GM18519 (cell line): ENCODE measurements at regions not wholly inside any gene's neighbourhood (a gene's known extent, or its start where the extent isn't known, plus 50 kb on each side); places are given as distances from the start of the nearest gene placed in this dataset.

ENCODE experiments used
- ATAC-seq: cut with Tn5 transposase; IDR thresholded peaks from one replicate; pipeline ENCODE4 v1.9.1; 2021; ENCODE audit warnings: mild to moderate bottlenecking, moderate library complexity; ENCODE audit not compliant: unreplicated experiment, low FRiP score

GRCh38 chrX:10076765-10077164, 80.0 kb upstream of the CLCN4 start:
- ATAC-seq, result no peak

DNA sequence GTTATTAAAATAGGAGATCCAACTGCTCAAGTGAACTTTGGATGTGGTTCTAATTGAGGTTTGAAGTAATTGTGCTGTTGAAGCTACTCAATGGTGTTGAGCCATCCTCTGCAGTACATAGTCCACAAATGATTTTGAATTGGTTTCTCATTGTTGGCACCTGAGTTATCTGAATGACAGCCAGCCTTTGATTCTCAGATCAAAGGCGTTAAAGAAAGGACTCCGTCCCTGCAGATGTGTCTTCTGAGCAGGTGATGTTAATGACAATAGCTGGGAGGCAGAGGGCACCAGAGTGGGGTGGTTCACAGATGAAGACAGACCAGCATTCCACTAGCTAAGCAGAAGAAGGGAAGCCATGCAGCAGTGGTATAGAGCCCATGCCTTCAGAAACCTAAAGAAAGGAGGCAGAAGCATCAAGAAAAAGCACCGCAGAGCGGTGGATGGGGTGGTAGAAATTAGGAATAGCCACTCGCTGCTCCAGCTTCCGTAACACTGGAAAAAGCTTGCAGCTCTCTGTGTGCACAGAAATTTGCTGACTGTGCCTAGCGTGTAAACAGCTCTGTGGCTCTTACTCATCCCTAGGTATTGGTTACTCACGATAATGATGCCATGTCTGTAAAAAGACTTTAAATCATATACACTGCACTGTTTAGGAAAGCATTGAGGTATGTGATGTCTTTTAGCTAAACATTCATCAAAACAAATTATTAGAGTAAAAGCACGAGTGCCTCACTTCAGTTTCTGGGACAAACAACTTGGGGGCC, 79.2 kb upstream of the CLCN4 start:
- no peak for ATAC-seq

GRCh38 chrX:10078266-10078665, 78.5 kb upstream of the CLCN4 start:
- ATAC-seq, result no peak

- no peak for ATAC-seq
Measured at GRCh38 chrX:10079231-10079630, 77.5 kb upstream of the CLCN4 start.

GRCh38 chrX:10083809-10084208, 73.0 kb upstream of the CLCN4 start:
- ATAC-seq, result no peak

DNA sequence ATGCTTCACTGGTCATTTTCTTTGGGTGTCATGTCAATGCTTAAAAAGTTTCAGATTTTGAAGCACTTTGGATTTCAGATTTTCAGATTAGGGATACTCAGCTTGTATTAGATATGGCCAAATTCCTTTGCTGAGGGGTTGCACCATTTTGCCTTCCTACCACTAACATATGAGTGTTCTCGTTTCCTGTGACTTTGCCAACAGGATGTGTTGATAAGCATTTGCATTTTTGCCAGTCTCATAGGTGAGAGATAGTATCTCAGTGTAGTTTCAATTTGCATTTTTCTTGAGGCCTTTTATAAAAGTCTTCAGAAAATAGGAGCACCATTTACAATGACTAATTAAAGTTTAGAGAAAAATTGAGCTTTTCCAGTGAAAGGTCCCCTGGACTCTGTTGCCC, 71.6 kb upstream of the CLCN4 start:
- no peak for ATAC-seq

GRCh38 chrX:10086676-10087075, 70.1 kb upstream of the CLCN4 start:
- no peak for ATAC-seq

DNA sequence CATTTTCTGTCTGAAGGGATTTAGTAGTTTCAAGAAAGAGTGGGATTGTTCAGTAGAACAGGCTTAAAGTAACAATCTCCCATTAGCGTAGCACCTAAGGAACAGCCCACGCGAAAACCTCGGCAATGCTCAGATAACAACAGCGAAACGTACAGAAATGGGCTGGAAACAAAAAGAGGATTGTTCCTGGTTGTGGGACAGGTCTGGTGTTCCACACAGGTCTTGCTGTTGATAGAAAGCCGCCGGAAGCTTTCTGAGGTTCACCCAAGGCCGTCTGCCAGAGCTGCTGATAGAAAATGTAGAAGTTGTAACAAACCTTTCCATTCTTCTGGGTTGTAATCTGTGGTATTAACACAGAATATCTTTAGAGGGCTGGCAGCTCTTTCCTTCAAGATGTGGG, 69.4 kb upstream of the CLCN4 start:
- ATAC-seq, result no peak

- no peak for ATAC-seq
Measured at GRCh38 chrX:10089378-10089795, 67.4 kb upstream of the CLCN4 start.

GRCh38 chrX:10090319-10090718, 66.5 kb upstream of the CLCN4 start:
- no peak for ATAC-seq

DNA sequence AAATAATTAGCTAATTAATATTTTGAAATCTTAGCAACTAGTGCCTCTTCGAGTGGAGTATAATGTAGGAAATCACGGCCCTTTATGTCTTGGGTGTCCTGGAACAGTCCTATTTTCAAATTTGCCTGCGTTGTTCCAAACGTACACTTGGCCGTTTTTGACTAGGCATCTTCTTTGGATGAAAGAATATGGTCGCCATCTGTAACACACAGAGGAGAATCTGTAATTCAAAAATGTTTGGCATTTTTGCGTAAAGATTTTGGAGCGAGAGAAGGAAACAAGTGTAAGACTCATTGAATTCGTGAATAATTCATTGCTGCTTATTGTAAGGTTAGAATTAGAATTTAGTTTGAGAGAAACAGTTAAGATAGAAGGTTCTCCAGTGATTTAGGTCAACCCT, 61.5 kb upstream of the CLCN4 start:
- no peak for ATAC-seq

GRCh38 chrX:10095698-10096432, 60.9 kb upstream of the CLCN4 start:
- ATAC-seq, result no peak

- ATAC-seq, result peak; percentile 56
Measured at GRCh38 chrX:10098270-10098713, 58.5 kb upstream of the CLCN4 start.

- ATAC-seq, result no peak
Measured at GRCh38 chrX:10099411-10099810, 57.4 kb upstream of the CLCN4 start.

- ATAC-seq, result no peak
Measured at GRCh38 chrX:10101269-10101668, 55.5 kb upstream of the CLCN4 start.

- ATAC-seq, result no peak
Measured at GRCh38 chrX:10102046-10102704, 54.6 kb upstream of the CLCN4 start.

- no peak for ATAC-seq
Measured at GRCh38 chrX:10103023-10103422, 53.8 kb upstream of the CLCN4 start.

GRCh38 chrX:10104958-10105658, 51.7 kb upstream of the CLCN4 start:
- no peak for ATAC-seq

- ATAC-seq, result peak; percentile 60
Measured at GRCh38 chrX:10106806-10107205, 50.0 kb upstream of the CLCN4 start.
